ENCODE measurements at regions not wholly inside any gene's neighbourhood (a gene's known extent, or its start where the extent isn't known, plus 50 kb on each side); places are given as distances from the start of the nearest gene placed in this dataset.

- no peak overlapping the region for H2AK5ac ChIP-seq (ENCODE audit: low read depth, low read length)
- no peaks in the 10 kb centered on the region for H4K20me1 ChIP-seq (replicated peaks in 1 of 2; ENCODE audit: control insufficient read depth in 1 of 2, insufficient read depth in 2 of 2, low read length in 2 of 2)
- no peak overlapping the region for H4K5ac ChIP-seq (ENCODE audit: insufficient read length, low read depth, low read length)
- H3K23me2 ChIP-seq (ENCODE audit: low read depth, low read length), result no peaks in the 10 kb centered on the region
- no peak overlapping the region for H4K91ac ChIP-seq (replicated peaks; ENCODE audit: insufficient read length, low read length)
- no peaks in the 10 kb centered on the region for H3K79me2 ChIP-seq (ENCODE audit: control insufficient read depth in 1 of 2, insufficient read depth in 2 of 2, low read length in 2 of 2)
- no peaks in the 10 kb centered on the region for H3K36me3 ChIP-seq (ENCODE audit: control insufficient read depth in 2 of 4, insufficient read depth in 4 of 4, low read length in 3 of 4)
- H3K79me1 ChIP-seq (ENCODE audit: low read depth, low read length), result no peaks in the 10 kb centered on the region
- H3K4me1 ChIP-seq (replicated peaks in 1 of 4; ENCODE audit: control insufficient read depth in 3 of 4, insufficient read depth in 4 of 4, low read length in 3 of 4), result no peaks in the 10 kb centered on the region
- no peak overlapping the region for H3K56ac ChIP-seq (replicated peaks; ENCODE audit: insufficient read length, low read depth, low read length)
- H3K9ac ChIP-seq (replicated peaks in 1 of 4; ENCODE audit: extremely low read depth in 1 of 4, low read depth in 3 of 4, low read length in 3 of 4), result no peak overlapping the region
- no peak overlapping the region for H2BK15ac ChIP-seq (ENCODE audit: low read length)
- no peak overlapping the region for H2AFZ ChIP-seq (ENCODE audit: low read length)
- H3K27ac ChIP-seq (ENCODE audit: low read depth, low read length), result no peak overlapping the region
- H3K23ac ChIP-seq (ENCODE audit: insufficient read length), result no peak overlapping the region
- no peak overlapping the region for H3K4ac ChIP-seq (replicated peaks; ENCODE audit: insufficient read length, low read depth, low read length)
- CTCF ChIA-PET (ENCODE audit: partially characterized antibody), result interaction anchor here (0.6 to 2.2 kb wide), 7 partner anchors 9 to 360 kb away, joined by 3 to 7 read pairs (median 5); no protein-coding TSS in a partner anchor
- 93% methylated on average over 2 of the region's 2 CpGs; no CpG with 5 or more reads in 1 of the 2 experiments for WGBS, 2 experiments (ENCODE audit: extremely low coverage in 1 of 2, insufficient coverage in 1 of 2, insufficient read length in 1 of 2, insufficient replicate concordance in 2 of 2, low coverage in 1 of 2, low lambda C conversion rate in 2 of 2, missing lambda C conversion rate in 1 of 2)
- H4K8ac ChIP-seq (ENCODE audit: extremely low read depth, insufficient read depth, low read length), result no peak overlapping the region
- no peak for DNase-seq (ENCODE audit: low read depth in 1 of 2, low spot score in 2 of 2)
- H3K9me3 ChIP-seq (ENCODE audit: insufficient read depth in 2 of 2, low read depth in 1 of 2, low read length in 1 of 2), result no peaks in the 10 kb centered on the region
- H3K18ac ChIP-seq (ENCODE audit: extremely low read depth, low read length), result no peak overlapping the region
- POLR2A ChIA-PET (ENCODE audit: partially characterized antibody), result no interaction called here
- H3K4me2 ChIP-seq (ENCODE audit: insufficient read depth in 1 of 2, low read depth in 2 of 2, low read length in 2 of 2), result no peak overlapping the region
- FAIRE-seq, result no peak
- H3K27me3 ChIP-seq (replicated peaks in 1 of 4; ENCODE audit: control insufficient read depth in 3 of 4, extremely low read depth in 1 of 4, insufficient read depth in 3 of 4, low read length in 3 of 4), result no peaks in the 10 kb centered on the region
- no peak overlapping the region for H2BK120ac ChIP-seq (replicated peaks; ENCODE audit: low read depth, low read length)
- H3K14ac ChIP-seq (ENCODE audit: insufficient read length), result no peak overlapping the region
- no peak overlapping the region for H2BK5ac ChIP-seq (ENCODE audit: low read depth, low read length)
- no peak overlapping the region for H2BK20ac ChIP-seq (ENCODE audit: low read length)
- no peak overlapping the region for H2BK12ac ChIP-seq (ENCODE audit: low read depth, low read length)
- no peak overlapping the region for H3K4me3 ChIP-seq (ENCODE audit: extremely low read depth in 1 of 4, insufficient read depth in 2 of 4, low read depth in 3 of 4, low read length in 4 of 4)
- TF ChIP-seq TCF12 (IDR thresholded peaks at IDR 0.05; ENCODE audit: low read depth, low read length), result no peak
- no peak for TF ChIP-seq HDAC6 (IDR thresholded peaks at IDR 0.05; ENCODE audit: low read depth, low read length)
- TF ChIP-seq USF2 (IDR thresholded peaks at IDR 0.05; ENCODE audit: low read length), result no peak
- TF ChIP-seq SP1 (IDR thresholded peaks at IDR 0.05; ENCODE audit: low read depth, low read length), result no peak
- TF ChIP-seq CHD1 (IDR thresholded peaks at IDR 0.05; ENCODE audit: low read depth, low read length), result no peak
- no peak for TF ChIP-seq POLR2AphosphoS5 (IDR thresholded peaks at IDR 0.05; ENCODE audit: low read depth, low read length)
- TF ChIP-seq RBBP5 (IDR thresholded peaks at IDR 0.05; ENCODE audit: borderline replicate concordance, low read depth, low read length), result no peak
- TF ChIP-seq BCL11A (IDR thresholded peaks at IDR 0.05; ENCODE audit: low read depth in 2 of 2, low read length in 2 of 2), result no peak
- TF ChIP-seq CTBP2 (IDR thresholded peaks at IDR 0.05; ENCODE audit: borderline replicate concordance, insufficient read depth, insufficient read length, low read length), result no peak
- no peak for TF ChIP-seq KDM1A (IDR thresholded peaks at IDR 0.05; ENCODE audit: borderline replicate concordance, low read length)
Measured at GRCh38 chr10:44030738-44031137, 354.2 kb downstream of the CXCL12 start.

Measured in H1 (cell line).